ENCODE measurements at regions not wholly inside any gene's neighbourhood (a gene's known extent, or its start where the extent isn't known, plus 50 kb on each side); places are given as distances from the start of the nearest gene placed in this dataset.

DNA sequence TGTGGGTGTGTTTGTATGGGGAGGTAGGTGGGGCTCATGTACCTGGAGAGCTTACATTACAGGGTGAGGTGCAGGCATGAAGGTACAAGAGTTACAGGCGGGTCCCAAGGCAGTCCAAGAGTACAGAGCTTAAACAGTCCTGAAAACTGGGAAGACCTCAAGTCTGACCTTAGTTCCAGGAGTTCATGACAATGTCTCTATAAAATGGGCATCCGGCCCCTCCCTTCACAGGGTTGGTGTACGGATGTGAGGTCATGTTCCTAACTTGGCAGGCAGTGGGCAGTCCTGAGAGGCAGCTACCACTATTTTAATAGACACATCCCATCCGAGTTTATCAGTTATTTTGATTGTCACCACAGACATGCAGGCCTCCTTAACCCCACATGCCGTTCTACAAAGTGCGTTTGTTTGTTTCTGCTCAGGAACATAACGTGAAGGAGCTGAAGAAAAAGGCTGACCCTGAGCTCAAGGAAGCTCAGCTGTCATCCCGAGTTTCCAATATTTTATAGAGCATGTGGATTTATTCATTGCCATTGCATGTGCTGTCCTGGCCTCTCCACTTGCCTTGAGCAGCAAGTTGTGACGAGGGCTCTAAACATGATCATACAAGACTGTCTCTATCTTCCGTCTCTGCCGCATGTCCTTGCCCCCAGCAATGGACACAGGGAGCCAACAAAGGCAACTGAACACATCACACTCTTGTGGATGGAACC, 647.5 kb upstream of the IGFBP3 start:
- no peak for TF ChIP-seq CTCF (IDR thresholded peaks at IDR 0.05)
- TF ChIP-seq POLR2A (IDR thresholded peaks at IDR 0.05): no peak
- no peak for TF ChIP-seq POLR2AphosphoS5 (IDR thresholded peaks at IDR 0.05)
- Histone ChIP-seq H3K27ac (no peak overlapping the region), H3K4me1 (replicated peaks) (no peaks in the 10 kb centered on the region), H3K27me3 (replicated peaks; ENCODE audit: insufficient read depth) (no peaks in the 10 kb centered on the region), H3K9me3 (no peaks in the 10 kb centered on the region), H3K36me3 (no peaks in the 10 kb centered on the region), H3K4me3 (no peak overlapping the region)
- intact Hi-C loops (cut with DNase I): no loop called here
- 51% methylated on average over 11 of the region's 11 CpGs for WGBS
- no peak for DNase-seq (ENCODE audit: low spot score)

DNA sequence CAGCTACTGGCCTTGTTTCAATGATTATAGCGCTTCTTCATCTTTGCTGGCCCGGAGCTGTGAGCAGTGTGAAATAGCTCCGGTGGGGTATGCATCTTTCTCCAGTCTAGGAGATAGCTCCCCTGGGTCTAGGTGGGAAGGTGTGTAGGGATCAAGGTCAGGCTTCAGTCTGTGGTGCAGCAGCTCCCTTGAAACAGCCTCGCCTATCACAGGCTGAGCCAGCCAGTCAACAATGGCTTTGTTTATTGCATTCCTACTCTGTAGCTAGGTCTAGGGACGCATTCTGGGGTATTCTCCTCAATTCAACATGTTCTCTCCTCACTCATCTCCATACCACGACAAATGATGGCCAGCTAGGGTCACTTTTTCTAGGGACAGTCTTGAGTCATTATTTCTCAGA, 646.8 kb upstream of the IGFBP3 start:
- Histone ChIP-seq H3K36me3 (no peaks in the 10 kb centered on the region), H3K9me3 (no peaks in the 10 kb centered on the region), H3K27ac (no peak overlapping the region), H3K4me1 (replicated peaks) (no peaks in the 10 kb centered on the region), H3K4me3 (no peak overlapping the region), H3K27me3 (replicated peaks; ENCODE audit: insufficient read depth) (no peaks in the 10 kb centered on the region)
- intact Hi-C loops (cut with DNase I): no loop called here
- 79% methylated on average over 6 of the region's 6 CpGs for WGBS
- no peak for TF ChIP-seq POLR2A (IDR thresholded peaks at IDR 0.05)
- no peak for TF ChIP-seq CTCF (IDR thresholded peaks at IDR 0.05)
- no peak for TF ChIP-seq POLR2AphosphoS5 (IDR thresholded peaks at IDR 0.05)
- no peak for DNase-seq (ENCODE audit: low spot score)

- no peak for DNase-seq (ENCODE audit: low spot score)
- no peaks in the 10 kb centered on the region for H3K27me3 ChIP-seq (replicated peaks; ENCODE audit: insufficient read depth)
- no peaks in the 10 kb centered on the region for H3K36me3 ChIP-seq
- H3K9me3 ChIP-seq: no peaks in the 10 kb centered on the region
- TF ChIP-seq CTCF (IDR thresholded peaks at IDR 0.05) (no peak), POLR2A (IDR thresholded peaks at IDR 0.05) (no peak), POLR2AphosphoS5 (IDR thresholded peaks at IDR 0.05) (no peak)
- H3K4me3 ChIP-seq: no peak overlapping the region
- intact Hi-C loops (cut with DNase I): no loop called here
- WGBS: 92% methylated on average over 4 of the region's 4 CpGs
- no peaks in the 10 kb centered on the region for H3K4me1 ChIP-seq (replicated peaks)
- H3K27ac ChIP-seq: no peak overlapping the region
Observed at GRCh38 chr7:46566097-46566774, 645.2 kb upstream of the IGFBP3 start.

DNA sequence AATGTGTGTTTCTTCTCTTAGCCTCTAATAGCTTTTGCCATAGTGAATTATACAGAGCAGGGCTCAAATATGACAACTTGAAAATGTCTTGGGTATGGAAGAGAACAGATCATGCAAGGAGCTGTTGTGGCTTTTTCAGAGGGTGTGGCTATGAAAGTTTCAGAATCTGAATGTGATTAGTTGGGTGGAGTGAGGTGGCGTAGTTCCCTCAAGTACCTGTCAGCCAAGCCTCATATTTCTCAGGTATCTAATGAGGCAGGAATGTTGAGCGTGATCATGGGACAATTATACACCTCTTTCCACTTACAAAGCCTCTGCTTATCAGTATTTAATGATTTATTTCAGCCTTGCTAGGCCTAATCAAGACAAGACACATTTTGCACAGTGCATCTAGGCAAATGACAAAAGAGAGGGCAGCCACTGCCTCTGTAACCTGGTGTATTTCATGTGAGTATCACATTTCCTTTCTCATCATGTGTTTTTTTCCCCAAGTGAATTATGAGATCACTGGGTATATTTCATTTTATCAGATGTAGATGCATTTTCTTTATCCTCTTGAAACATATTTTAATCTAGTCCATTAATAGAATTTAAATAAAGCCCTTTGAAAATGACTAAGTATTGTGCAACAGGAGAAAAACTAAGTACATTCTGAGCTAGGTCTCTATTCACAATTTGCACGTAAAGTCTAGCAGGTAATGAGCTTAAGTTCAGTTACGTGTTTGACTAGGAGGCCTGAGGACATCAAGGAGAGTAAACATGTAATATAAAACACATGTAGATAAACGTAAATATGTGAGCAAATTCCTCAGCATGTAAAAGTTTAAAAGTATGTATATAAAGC, 644.4 kb upstream of the IGFBP3 start:
- Histone ChIP-seq H3K36me3 (no peaks in the 10 kb centered on the region), H3K9me3 (no peaks in the 10 kb centered on the region), H3K4me3 (no peak overlapping the region), H3K27me3 (replicated peaks; ENCODE audit: insufficient read depth) (no peaks in the 10 kb centered on the region), H3K27ac (no peak overlapping the region), H3K4me1 (replicated peaks) (no peaks in the 10 kb centered on the region)
- intact Hi-C loops (cut with DNase I): no loop called here
- DNase-seq (ENCODE audit: low spot score): no peak
- no peak for TF ChIP-seq POLR2AphosphoS5 (IDR thresholded peaks at IDR 0.05)
- TF ChIP-seq POLR2A (IDR thresholded peaks at IDR 0.05): no peak
- TF ChIP-seq CTCF (IDR thresholded peaks at IDR 0.05): no peak
- 85% methylated on average over 5 of the region's 5 CpGs for WGBS
